HG02678 (cell line): ENCODE measurements at regions not wholly inside any gene's neighbourhood (a gene's known extent, or its start where the extent isn't known, plus 50 kb on each side); places are given as distances from the start of the nearest gene placed in this dataset.
A peak's percentile ranks its signal among the peaks of the same experiment; 100 is the strongest.

Experiments used
- ATAC-seq: cut with Tn5 transposase; IDR thresholded peaks from one replicate; pipeline ENCODE4 v1.9.1; 2021; ENCODE audit warnings: mild to moderate bottlenecking, moderate library complexity; ENCODE audit not compliant: unreplicated experiment

- ATAC-seq = no peak
These were observed 986.3 kb downstream of the TFAP2A start for GRCh38 chr6:9428421-9429172.

- no peak for ATAC-seq
These were observed 986.8 kb upstream of the SLC35B3 start for GRCh38 chr6:9422138-9422537.

GRCh38 chr6:9420316-9421015 is 985.1 kb upstream of the SLC35B3 start:
- ATAC-seq = no peak

GRCh38 chr6:9417400-9417799 is 982.1 kb upstream of the SLC35B3 start:
- no peak for ATAC-seq

- ATAC-seq = peak; percentile 75
These were observed 977.7 kb upstream of the SLC35B3 start for GRCh38 chr6:9412951-9413559.

- no peak for ATAC-seq
These were observed 973.8 kb upstream of the SLC35B3 start for GRCh38 chr6:9409126-9409525.

- ATAC-seq = no peak
These were observed 973.2 kb upstream of the SLC35B3 start for GRCh38 chr6:9408402-9409117.

GRCh38 chr6:9405825-9406224 is 970.5 kb upstream of the SLC35B3 start:
- no peak for ATAC-seq

GRCh38 chr6:9405369-9405768 is 970.0 kb upstream of the SLC35B3 start:
- no peak for ATAC-seq

GRCh38 chr6:9404351-9405146 is 969.2 kb upstream of the SLC35B3 start:
- no peak for ATAC-seq

GRCh38 chr6:9403736-9404135 is 968.4 kb upstream of the SLC35B3 start:
- ATAC-seq = no peak

- no peak for ATAC-seq
These were observed 966.6 kb upstream of the SLC35B3 start for GRCh38 chr6:9401960-9402359.

GRCh38 chr6:9399916-9400315 is 964.6 kb upstream of the SLC35B3 start:
- no peak for ATAC-seq

GRCh38 chr6:9398767-9399373 is 963.5 kb upstream of the SLC35B3 start:
- ATAC-seq = no peak

GRCh38 chr6:9398071-9398766 is 962.9 kb upstream of the SLC35B3 start:
- no peak for ATAC-seq

- no peak for ATAC-seq
These were observed 953.3 kb upstream of the SLC35B3 start for GRCh38 chr6:9388596-9388995.

GRCh38 chr6:9380568-9380967 is 945.2 kb upstream of the SLC35B3 start:
- no peak for ATAC-seq

- ATAC-seq = no peak
These were observed 938.0 kb upstream of the SLC35B3 start for GRCh38 chr6:9373308-9373707.

GRCh38 chr6:9370480-9370879 is 935.1 kb upstream of the SLC35B3 start:
- ATAC-seq = no peak

GRCh38 chr6:9365378-9365777 is 930.0 kb upstream of the SLC35B3 start:
- no peak for ATAC-seq
